HG02610 (cell line): ENCODE measurements at regions not wholly inside any gene's neighbourhood (a gene's known extent, or its start where the extent isn't known, plus 50 kb on each side); places are given as distances from the start of the nearest gene placed in this dataset.
"Not testable (repeated sequence)": the region's sequence is repeated elsewhere in the genome, so short reads cannot be mapped to it uniquely, and the experiment has no call there.

Source experiments
- ATAC-seq: cut with Tn5 transposase; IDR thresholded peaks from one replicate; pipeline ENCODE4 v1.9.1; 2021; ENCODE audit warnings: mild to moderate bottlenecking, moderate library complexity; ENCODE audit not compliant: unreplicated experiment

- no peak for ATAC-seq
Measured at GRCh38 chr12:38477340-38478090, 160.9 kb downstream of the ALG10B start.

GRCh38 chr12:38480594-38480993 is 164.0 kb downstream of the ALG10B start:
- ATAC-seq: no peak

- ATAC-seq: no peak
Measured at GRCh38 chr12:38484821-38485449, 168.4 kb downstream of the ALG10B start.

- ATAC-seq: no peak
Measured at GRCh38 chr12:38488866-38489265, 172.3 kb downstream of the ALG10B start.

- no peak for ATAC-seq
Measured at GRCh38 chr12:38490073-38490472, 173.5 kb downstream of the ALG10B start.

- no peak for ATAC-seq
Measured at GRCh38 chr12:38490941-38491340, 174.4 kb downstream of the ALG10B start.

GRCh38 chr12:38501481-38501880 is 184.9 kb downstream of the ALG10B start:
- ATAC-seq: no peak

- no peak for ATAC-seq
Measured at GRCh38 chr12:38501991-38502390, 185.4 kb downstream of the ALG10B start.

- ATAC-seq: no peak
Measured at GRCh38 chr12:38502415-38502814, 185.8 kb downstream of the ALG10B start.

GRCh38 chr12:38507839-38508238 is 191.3 kb downstream of the ALG10B start:
- no peak for ATAC-seq

- ATAC-seq: no peak
Measured at GRCh38 chr12:38508246-38508645, 191.7 kb downstream of the ALG10B start.

- ATAC-seq: no peak
Measured at GRCh38 chr12:38515912-38516311, 199.3 kb downstream of the ALG10B start.

GRCh38 chr12:38516418-38516817 is 199.8 kb downstream of the ALG10B start:
- ATAC-seq: no peak

GRCh38 chr12:38523920-38524319 is 207.3 kb downstream of the ALG10B start:
- no peak for ATAC-seq

- ATAC-seq: no peak
Measured at GRCh38 chr12:38527631-38528030, 211.1 kb downstream of the ALG10B start.

GRCh38 chr12:38528527-38528926 is 212.0 kb downstream of the ALG10B start:
- no peak for ATAC-seq

GRCh38 chr12:38529281-38529680 is 212.7 kb downstream of the ALG10B start:
- ATAC-seq: not testable (repeated sequence)

GRCh38 chr12:38538319-38538718 is 221.7 kb downstream of the ALG10B start:
- no peak for ATAC-seq

- no peak for ATAC-seq
Measured at GRCh38 chr12:38540156-38540555, 223.6 kb downstream of the ALG10B start.

GRCh38 chr12:38541849-38542248 is 225.3 kb downstream of the ALG10B start:
- ATAC-seq: no peak

GRCh38 chr12:38543151-38543550 is 226.6 kb downstream of the ALG10B start:
- ATAC-seq: no peak

GRCh38 chr12:38544330-38545066 is 227.9 kb downstream of the ALG10B start:
- no peak for ATAC-seq
